DMS153 (cell line): ENCODE measurements at regions not wholly inside any gene's neighbourhood (a gene's known extent, or its start where the extent isn't known, plus 50 kb on each side); places are given as distances from the start of the nearest gene placed in this dataset.
"Not testable (repeated sequence)": the region's sequence is repeated elsewhere in the genome, so short reads cannot be mapped to it uniquely, and the experiment has no call there.

Experiments
- DNase-seq: peaks from one replicate; lab custom pipeline; 2025; lab: John Stamatoyannopoulos, UW

DNA sequence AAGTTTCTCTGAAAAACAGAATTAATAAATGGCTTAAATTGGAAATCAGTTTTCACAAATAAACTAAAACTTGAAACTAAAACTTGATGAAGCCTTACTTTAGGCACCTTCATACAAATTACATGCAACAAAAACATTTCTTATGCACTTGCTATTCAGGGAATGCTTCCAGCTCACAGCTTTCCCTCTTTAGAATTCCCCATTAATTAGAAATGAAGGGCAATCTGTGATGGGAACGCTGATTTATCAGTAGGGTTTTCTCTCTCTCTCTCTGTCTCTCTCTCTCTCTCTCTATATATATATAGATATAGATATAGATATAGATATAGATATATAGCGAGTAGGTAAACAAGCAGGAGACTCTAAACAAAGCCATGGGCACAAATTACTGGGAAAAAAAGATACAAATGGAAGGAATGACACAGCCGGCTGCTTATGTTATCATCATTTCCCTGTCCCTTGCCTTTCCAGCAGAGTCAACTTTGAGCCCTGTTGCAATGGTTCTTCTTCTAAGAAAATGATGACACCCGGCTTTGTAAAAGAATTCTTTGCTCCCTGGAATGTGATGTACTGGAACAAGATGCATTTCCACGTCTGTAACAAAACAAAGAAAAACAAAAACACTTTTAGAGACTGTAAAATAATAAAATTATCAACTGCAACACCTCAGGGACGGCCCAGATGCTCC lies 1121.6 kb upstream of the TMEM132C start:
- DNase-seq: no peak

DNA sequence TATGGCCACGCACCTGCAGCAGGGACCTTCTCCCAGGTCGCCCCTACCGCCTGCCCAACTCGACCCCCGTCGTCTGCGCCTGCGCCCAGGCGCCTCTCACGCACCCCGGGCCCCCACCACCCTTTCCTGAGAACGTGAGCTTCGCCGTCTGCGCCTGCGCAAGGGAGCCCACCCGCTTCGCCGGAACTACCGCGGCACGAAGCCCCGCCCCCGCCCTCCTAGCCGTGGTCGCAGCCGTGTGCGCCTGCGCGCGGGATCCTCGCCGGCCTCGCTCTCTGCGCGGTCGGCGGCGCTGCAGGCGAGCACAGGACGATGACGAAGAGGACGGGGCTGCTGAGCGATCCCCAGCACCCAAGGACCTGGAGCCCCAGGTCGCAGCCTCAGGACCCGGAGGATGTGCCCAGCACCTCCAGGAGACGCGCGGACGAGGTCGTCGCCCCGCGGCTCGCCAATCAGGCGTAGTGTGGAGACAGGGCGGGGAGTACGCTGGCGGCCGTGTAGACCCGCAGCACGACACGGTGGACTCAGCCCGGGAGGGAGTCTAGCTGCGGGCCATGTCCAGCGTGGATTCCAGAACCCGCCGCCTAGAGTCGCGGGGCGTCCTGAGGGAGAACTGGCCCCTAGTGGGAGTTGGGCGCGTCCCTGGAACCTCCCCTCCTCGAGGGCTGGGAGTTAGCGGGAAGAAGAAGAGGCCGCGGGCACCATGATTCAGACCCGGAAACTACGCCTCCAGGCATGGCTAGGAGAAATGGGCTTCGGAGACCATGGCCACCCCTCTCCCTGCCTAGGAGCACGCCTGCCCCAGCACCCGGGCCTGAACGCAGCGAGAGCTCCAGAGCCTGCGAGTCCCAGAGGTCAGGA lies 1120.8 kb upstream of the TMEM132C start:
- peak; percentile 57 for DNase-seq

DNA sequence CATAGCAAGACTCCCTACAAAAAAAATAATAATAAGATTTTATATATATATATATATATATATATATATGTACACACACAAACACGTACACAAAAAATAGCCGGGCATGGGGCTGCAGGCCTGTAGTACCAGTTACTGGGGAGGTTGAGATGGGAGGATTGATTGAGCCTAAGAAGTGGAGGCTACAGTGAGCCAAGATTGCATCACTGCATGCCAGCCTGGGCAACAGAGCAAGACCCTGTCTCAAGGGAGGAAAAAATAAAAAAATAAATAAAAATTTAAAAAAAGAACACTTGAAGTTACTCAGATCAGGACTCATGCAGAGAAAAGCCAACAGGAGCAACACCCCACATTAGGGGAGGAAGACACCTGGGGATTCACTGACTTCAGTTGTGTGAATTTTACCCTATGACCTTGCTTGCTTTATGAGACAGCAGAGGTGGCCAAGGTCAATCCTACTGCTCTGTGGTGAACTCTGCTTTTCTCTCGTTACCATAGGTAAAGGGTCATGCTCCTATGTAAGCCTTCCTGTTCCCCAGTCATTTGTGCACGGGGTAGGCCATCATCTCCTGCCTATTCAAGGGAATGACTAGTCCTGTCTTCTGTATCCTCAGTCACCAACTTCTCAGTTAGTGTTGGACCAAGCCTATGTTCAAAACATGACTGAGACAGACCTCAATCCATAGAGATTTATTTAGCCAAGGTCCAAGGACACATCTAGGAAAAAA lies 1119.8 kb upstream of the TMEM132C start:
- DNase-seq: no peak

DNA sequence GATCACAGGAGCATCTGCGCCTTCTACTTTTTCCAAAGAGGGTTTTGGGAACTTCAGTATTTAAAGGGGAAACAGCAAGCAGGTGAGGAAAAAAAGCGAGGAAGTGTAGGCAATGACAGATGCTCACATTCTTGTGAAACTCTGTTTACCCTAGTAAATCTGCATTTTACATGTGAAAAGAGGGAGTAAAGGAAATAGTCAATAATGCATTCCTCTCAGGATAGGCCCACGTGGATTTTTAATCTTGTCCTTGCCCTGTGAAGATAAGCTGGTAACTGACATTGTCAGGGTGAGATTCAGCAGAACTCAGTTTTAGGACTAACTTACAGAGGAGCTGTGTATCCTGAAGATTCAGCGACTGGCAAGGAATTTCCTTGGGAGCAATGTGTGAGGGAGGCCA lies 1119.2 kb upstream of the TMEM132C start:
- no peak for DNase-seq

DNA sequence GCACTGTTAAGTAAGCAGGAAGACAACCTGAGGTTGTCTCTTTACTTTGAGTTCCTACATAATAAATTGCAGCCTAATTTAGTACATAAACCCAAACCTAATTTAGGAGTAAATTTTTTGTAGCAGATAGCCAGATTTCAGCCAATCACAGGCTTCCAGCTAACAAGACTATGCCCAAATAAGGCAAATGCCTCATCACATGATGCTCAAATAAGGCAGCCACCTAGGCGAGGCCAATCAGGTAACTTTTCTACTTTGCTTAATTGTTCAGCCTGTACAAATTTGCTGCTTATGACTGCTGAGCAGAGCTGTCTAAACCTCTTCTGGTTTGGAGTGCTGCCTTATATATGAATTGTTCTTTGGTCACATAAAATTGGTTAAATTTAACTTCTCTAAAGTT lies 1118.7 kb upstream of the TMEM132C start:
- no peak for DNase-seq

DNA sequence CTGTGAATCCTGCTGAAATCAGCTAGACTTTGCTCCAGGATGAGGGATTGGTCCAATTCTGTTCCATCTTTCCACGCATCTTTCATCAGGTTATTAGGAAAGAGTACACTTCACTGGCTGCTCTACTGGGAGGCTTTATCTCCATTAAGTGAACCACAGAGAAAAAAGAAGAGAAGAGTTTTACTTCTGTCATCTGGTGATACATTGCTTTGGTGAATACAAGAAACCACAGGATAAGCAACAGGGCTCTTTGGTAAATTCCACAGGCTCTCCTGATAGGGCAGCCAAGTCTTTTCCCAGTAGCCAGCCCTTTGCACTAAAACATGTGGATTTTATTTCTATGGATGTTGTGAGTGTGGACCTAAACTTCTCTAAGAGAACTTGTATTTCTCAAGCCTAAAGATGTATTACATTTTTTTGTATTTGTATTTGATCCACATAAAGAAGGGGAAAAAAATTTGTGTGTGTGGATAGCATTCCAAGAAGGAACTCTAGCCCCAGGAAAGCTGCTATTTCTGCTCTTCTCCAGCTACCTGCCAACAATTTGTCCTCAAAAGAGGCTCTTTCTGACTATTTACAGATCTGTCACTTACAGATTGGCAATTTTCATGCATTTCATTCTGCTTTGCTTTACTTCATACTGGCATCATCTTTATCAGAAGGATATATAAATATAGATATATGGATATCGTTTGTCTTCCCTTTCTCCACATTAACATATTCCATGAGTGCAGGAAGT lies 1117.6 kb upstream of the TMEM132C start:
- no peak for DNase-seq

DNA sequence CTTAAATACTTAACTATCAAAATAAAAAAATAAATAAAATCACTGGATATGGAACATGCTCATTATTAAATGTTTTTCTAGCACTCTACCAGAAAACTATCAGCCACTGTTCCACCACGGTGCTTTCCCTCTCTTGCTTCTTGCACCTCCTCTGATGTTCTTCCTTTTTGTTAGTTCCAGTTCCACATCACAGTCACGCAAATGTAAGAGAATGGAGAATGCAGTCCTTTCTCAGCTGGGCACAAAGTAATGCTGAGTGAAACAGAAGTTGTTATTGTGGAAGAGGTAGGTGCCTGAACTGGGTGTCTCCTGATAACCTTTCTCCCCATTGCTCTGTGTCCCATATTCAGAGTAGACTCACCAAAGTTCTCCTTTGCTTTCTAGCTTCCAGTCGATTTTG lies 1116.9 kb upstream of the TMEM132C start:
- no peak for DNase-seq

DNA sequence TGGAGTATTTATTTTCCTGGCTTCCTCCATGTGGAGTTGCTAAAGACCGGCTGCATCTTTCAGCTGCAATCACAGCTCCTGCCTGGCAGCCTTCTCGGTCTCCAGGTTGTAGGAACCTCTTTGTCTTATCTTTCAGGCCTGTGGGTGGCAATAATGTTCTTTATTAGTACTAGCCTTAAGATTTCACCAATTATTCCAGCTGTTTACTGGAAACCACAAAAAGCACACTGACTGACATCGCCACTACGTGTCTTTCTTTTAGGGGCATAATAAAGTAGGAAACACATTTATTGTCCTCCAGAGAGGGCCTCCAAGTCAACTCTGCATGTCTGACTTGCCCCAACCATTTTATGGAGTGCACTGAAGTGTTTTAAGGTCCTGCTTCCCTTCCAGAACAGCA lies 1116.5 kb upstream of the TMEM132C start:
- DNase-seq: no peak

DNA sequence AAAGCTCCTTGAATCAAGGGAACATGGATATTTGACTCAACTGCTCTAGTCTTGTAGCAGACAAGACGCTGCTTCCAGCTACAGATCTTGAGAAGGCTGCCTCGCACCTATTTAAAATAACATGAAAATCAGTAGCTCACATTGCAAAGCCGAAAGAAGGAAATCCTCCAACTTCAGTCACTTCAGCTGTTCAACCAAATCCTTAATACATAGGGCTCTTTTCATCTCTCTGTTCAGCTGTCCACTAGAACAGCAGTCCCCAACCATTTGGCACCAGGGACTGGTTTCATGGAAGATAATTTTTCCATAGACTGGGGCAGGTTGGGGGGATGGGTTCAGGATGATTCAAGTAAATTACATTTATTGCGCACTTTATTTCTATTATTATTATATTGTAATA lies 1116.0 kb upstream of the TMEM132C start:
- DNase-seq: no peak

DNA sequence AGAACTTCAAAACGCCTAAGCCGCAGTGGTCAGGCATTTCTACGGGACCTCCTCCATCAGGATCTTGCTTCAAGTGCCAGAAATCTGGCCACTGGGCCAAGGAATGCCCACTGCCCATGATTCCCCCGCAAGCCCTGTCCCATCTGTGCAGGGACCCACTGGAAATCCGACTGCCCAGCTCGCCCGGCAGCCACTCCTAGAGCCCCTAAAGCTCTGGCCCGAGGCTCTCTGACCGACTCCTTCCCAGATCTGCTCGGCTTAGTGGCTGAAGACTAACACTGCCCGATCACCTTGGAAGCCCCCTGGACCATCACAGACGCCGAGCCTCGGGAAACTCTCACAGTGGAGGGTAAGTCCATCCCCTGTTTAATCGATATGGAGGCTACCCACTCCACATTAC lies 1113.0 kb upstream of the TMEM132C start:
- no peak for DNase-seq

DNA sequence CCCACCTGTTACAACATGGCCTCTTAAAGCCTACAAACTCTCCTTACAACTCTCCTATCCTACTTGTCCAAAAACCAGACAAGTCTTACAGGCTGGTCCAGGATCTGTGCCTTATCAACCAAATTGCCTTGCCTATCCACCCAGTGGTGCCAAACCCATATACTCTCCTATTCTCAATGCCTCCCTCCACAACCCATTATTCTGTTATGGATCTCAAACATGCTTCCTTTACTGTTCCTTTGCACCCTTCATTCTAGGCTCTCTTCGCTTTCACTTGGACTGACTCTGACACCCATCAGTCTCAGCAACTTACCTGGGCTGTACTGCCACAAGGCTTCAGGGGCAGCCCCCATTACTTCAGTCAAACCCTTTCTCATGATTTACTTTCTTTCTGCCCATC lies 1112.1 kb upstream of the TMEM132C start:
- not testable (repeated sequence) for DNase-seq

DNA sequence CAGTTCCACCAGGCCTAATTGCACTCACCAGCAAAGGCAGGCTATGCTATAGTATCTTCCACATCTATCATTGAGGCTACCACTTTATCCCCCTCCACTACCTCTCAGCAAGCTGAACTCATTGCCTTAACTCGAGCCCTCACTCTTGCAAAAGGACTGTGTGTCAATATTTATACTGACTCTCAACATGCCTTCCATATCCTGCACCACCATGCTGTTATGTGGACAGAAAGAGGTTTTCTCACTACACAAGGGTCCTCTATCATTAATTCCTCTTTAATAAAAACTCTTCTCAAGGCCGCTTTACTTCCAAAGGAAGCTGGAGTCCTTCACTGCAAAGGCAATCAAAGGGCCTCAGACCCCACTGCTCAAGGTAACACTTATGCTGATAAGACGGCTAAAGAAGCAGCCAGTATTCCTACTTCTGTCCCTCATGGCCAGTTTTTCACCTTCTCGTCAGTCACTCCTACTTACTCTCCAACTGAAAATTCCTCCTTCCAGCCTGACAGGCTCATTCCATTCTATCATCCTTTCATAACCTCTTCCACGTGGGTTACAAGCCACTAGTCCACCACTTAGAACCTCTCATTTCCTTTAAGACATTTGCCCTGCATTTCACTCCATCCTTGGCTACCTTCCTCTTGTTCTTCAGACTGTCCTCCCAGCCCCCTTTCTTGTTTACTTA lies 1110.9 kb upstream of the TMEM132C start:
- not testable (repeated sequence) for DNase-seq

DNA sequence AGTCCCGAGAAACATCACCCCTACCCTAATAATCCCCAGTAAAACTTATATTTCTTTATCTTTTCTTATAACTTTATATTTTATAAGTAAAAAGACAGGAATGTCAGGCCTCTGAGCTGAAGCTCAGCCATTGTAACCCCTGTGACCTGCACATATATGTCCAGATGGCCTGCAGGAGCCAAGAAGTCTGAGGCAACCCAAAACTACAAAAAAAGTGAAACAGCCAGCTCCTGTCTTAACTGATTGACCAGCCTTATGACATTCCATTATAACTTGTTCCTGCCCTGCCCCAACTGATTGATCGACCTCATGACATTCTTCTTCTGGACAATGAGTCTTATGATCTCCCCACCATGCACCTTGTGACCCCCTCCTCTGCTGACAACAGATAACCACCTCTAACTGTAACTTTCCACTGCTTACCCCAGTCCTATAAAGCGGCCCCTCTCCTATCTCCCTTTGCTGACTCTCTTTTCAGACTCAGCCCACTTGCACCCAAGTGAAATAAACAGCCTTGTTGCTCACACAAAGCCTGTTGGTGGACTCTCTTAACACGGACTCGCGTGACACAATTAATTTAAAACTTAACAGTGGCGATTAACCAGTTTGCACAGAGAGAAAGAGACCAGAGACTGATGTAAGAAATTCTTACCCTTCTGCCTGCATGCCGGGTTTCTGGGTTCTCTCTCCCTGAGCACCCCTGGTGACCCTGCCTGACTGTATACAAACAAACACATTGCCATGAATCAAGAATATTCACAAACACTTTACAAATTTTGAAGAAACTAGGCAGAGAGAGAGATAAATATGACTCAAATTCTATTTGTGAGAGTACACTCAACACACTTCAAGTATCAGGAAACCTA lies 1109.2 kb upstream of the TMEM132C start:
- not testable (repeated sequence) for DNase-seq

DNA sequence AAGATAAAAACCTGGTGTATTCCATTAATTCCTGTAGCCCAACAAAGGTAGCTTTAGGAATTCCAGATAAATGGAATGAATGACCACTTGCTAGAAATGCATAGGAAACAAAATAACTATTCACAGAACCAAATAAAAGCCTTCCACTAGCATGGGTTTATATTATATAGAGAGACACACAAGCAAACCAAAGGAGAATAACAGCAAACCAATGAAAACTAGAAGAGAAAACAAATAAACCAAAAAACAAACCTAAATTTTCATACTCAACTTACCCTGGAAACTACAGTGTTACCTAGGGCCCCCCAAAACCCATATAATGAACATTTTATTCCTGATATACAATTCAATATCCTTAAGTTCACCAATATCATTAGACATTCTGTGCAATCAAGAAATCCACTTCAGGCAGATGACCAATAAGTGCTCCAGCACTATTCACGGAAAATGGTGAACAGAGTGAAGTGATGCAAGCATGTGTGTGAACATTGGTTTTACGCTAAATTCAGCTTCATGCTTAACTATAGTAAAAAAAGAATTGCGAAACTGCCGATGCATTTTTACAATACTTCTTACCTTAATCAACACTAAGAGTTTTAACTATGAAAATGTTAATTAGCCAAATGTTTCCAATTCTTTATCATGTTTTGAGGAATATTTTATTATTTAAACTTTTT lies 1108.4 kb upstream of the TMEM132C start:
- no peak for DNase-seq

DNA sequence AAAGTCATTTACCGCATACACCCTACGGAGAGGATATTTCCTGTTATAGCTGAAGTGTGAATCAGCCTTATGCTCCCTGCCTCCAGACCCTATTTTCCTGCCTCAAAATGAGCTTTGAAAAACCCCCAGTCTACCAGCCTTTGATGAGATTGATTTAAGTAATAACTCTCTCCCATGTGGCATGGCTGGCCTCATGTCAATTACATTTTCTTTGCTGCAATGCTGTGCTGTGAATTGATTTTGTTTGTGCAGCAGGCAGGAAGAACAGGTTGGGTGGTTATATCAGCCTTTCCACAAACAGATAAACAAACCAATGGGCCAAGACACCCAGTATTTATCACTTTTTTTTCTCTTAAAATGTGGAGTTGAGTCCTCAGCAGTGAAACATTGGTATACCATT lies 1105.5 kb upstream of the TMEM132C start:
- DNase-seq: no peak

DNA sequence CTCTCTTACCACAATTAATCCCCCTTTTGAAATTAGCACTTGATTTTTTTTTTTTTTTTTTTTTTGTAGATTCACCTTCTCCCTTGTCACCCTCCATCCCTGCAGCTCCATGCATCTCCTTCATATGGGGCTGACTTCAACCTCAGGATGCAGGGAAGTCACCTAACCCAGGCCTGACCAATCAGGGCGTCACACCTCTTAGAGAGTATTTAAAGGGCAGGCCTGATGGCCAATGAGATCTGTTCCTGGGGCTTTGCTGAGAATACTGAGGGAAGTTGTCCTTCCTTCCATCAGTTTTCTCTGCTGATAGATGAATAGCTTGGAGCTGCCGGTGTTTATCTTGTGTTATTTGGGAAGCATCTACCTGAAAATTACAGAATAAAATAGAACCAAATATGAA lies 1104.7 kb upstream of the TMEM132C start:
- no peak for DNase-seq

DNA sequence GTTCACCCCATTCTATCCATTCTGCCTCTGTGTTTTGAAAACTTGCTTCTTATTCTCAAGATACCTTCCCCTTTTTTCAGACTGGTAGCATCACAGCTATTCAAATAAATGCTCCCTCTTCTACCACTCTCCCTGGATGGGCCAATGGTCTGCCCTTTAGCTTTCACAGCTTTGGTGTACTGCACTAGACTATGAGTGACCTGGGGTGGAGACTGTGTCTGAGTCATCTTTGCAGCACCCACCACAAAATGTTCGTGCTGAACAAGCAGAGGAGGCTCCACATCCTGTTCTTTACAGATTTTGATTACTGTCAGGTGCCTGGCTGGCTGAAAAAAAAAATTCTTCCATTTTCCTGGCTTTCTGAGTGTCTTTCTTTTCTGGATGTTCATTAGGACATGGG lies 1104.1 kb upstream of the TMEM132C start:
- DNase-seq: no peak

DNA sequence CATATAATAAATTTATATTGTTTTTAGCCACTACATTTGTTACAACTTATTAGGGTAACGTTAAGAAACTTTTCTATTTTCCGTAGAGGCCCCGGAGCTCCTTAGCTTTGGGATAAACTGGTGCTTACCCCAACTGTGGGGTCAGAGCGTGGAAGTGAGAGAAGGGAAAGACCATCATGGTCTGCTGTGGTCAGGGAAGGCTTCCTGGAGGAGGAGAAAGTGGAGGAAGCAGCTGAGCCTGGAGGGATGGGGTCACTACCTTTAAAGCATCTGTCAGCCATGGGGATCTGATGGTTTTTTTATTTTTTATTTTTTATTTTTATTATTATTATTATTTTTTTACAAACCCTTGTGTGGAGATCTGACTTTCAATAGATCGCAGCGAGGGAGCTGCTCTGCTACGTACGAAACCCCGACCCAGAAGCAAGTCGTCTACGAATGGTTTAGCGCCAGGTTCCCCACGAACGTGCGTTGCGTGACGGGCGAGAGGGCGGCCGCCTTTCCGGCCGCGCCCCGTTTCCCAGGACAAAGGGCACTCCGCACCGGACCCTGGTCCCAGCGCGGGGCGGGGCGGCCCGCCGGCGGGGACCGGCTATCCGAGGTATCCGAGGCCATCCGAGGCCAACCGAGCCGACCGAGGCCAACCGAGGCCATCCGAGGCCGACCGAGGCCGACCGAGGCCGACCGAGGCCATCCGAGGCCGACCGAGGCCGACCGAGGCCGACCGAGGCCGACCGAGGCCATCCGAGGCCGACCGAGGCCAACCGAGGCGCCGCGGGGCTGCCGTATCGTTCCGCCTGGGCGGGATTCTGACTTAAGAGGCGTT lies 1101.2 kb upstream of the TMEM132C start:
- DNase-seq: peak; percentile 81
